Mucosa of rectum (tissue), 2 donors: ENCODE measurements at regions not wholly inside any gene's neighbourhood (a gene's known extent, or its start where the extent isn't known, plus 50 kb on each side); places are given as distances from the start of the nearest gene placed in this dataset.
"Not testable (repeated sequence)": the region's sequence is repeated elsewhere in the genome, so short reads cannot be mapped to it uniquely, and the experiment has no call there.

Experiments used
- H3K27ac ChIP-seq, 2 donors: one replicate each; pipeline ENCODE4 v1.7.0; 2013; ENCODE audit warnings: inconsistent platforms in 2 of 2, low read depth in 2 of 2, low read length in 2 of 2
- H3K27me3 ChIP-seq, 2 donors: one replicate each; pipeline ENCODE4 v1.7.0; 2013; ENCODE audit warnings: low read length in 2 of 2; ENCODE audit not compliant: control insufficient read depth in 2 of 2, insufficient read depth in 2 of 2
- H3K36me3 ChIP-seq, 2 donors: one replicate each; pipeline ENCODE4 v1.7.0; 2013; ENCODE audit warnings: low read length in 2 of 2; ENCODE audit not compliant: control insufficient read depth in 2 of 2, insufficient read depth in 2 of 2
- H3K4me1 ChIP-seq, 2 donors: one replicate each; pipeline ENCODE4 v1.7.0; 2013; ENCODE audit warnings: low read length in 2 of 2, mild to moderate bottlenecking in 1 of 2; ENCODE audit not compliant: control insufficient read depth in 2 of 2, insufficient read depth in 2 of 2
- H3K4me3 ChIP-seq, 2 donors: one replicate each; pipeline ENCODE4 v1.7.0; 2013; ENCODE audit warnings: low read length in 2 of 2
- H3K9ac ChIP-seq, 2 donors: one replicate each; pipeline ENCODE4 v1.7.0; 2013; ENCODE audit warnings: low read length in 2 of 2, low read depth in 1 of 2, mild to moderate bottlenecking in 1 of 2
- H3K9me3 ChIP-seq, 2 donors: one replicate each; pipeline ENCODE4 v1.7.0; 2013; ENCODE audit warnings: low read length in 2 of 2; ENCODE audit not compliant: control insufficient read depth in 2 of 2
- donor health status: healthy.
- donor health status: Normal muscosa, but diverticular disease.

DNA sequence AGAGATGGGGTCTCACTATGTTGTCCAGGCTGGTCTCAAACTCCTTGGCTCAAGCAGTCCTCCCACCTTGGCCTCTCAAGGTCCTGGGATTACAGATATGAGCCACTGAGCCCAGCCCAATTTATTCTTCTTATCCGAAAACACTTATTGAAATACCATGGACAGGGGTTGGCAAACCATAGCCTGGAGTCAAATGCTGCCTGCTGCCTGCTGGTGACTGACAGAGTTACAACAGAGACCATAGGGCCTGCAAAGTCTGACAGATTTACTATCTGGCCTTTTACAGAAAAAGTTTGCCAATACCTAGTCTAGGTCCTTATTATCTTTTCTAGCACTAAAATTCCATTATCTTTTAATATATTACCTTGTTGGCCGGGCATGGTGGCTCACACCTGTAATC lies 87.1 kb upstream of the ZNF281 start:
- Histone ChIP-seq H3K4me3 (no peak overlapping the region), H3K27ac (no peak overlapping the region), H3K27me3 (no peaks in the 10 kb centered on the region), H3K9me3 (no peaks in the 10 kb centered on the region), H3K36me3 (no peaks in the 10 kb centered on the region), H3K4me1 (no peaks in the 10 kb centered on the region), H3K9ac (no peak overlapping the region)

DNA sequence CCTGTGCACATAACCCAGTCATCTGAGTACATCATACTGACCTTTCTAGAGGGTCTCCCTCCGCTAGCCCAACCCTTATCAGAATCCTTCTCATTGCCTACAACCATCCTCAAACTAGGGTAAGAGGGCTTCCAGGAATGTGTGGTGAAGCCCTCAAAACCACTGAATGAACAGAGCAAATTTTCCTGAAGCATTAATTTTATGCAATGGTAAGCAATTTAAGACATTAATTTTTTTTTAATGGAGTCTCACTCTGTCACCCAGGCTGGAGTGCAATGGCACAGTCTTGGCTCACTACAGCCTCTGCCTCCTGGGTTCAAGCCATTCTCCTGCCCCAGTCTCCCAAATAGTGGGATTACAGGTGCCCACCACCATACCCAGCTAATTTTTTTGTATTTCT lies 86.1 kb upstream of the ZNF281 start:
- Histone ChIP-seq H3K27me3 (no peaks in the 10 kb centered on the region), H3K9ac (no peak overlapping the region), H3K36me3 (no peaks in the 10 kb centered on the region), H3K4me3 (no peak overlapping the region), H3K9me3 (no peaks in the 10 kb centered on the region), H3K27ac (no peak overlapping the region), H3K4me1 (no peaks in the 10 kb centered on the region)

DNA sequence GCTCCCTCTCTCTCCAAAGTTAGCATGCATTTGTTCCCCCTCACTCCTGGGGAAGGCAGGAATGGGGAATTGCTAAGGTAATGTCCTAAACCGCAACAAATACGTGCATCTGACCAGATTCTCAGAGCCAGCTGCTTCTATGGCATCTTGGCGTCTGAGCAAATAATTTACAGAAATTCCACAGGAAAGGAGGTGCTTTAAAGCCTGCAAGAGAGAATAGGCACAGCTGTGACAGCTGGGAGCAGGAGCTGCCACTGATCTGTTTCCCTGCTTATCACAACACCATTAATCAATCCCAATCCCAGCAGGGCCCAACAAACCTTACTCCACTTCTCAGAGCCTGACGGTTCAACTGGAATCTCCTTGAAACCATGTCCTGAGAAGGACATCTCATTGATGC lies 83.5 kb upstream of the ZNF281 start:
- Histone ChIP-seq H3K9me3 (no peaks in the 10 kb centered on the region), H3K36me3 (no peaks in the 10 kb centered on the region), H3K27ac (no peak overlapping the region), H3K9ac (no peak overlapping the region), H3K4me1 (no peaks in the 10 kb centered on the region), H3K27me3 (no peaks in the 10 kb centered on the region), H3K4me3 (no peak overlapping the region)

DNA sequence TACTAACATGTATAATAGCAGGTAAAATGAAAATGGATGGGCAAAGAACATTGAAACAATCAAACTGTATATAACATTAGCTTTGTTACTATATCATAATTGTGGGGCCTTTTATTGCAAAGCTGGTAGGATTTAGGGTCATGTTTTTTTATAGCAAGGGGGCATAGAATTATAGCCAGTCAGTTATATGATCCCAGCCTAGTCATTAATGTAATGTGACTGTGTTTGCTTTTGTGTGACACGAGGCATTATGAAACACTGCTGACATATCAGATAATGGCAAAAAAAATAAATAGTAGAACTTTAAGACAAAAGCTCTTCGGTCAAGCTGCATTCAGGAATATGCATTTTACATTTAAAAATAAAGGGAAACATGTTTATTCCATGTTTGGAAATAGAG lies 81.3 kb upstream of the ZNF281 start:
- no peak overlapping the region for H3K27ac ChIP-seq
- H3K9me3 ChIP-seq = no peaks in the 10 kb centered on the region
- no peaks in the 10 kb centered on the region for H3K27me3 ChIP-seq
- H3K36me3 ChIP-seq = no peaks in the 10 kb centered on the region
- H3K4me3 ChIP-seq = no peak overlapping the region
- H3K9ac ChIP-seq = no peak overlapping the region
- H3K4me1 ChIP-seq = no peaks in the 10 kb centered on the region

DNA sequence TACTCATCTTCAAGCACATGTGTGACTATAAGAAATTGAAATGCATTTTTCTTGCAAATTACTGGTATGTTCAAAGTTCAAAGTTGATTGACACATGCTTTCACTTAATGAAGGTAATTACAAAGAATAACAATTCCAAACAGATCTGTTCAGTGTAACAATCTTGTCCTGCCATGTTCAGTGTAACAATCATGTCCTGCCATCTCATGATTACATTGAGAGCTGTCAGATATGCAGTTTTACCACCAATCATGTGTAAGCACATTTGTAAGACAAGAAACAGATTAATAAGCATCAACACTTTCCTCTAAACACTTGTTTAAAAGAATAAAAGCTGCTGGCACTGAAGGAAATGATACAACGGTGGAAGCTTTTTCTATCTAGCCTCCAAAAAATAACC lies 80.3 kb upstream of the ZNF281 start:
- Histone ChIP-seq H3K4me3 (no peak overlapping the region), H3K9me3 (no peaks in the 10 kb centered on the region), H3K9ac (no peak overlapping the region), H3K4me1 (no peaks in the 10 kb centered on the region), H3K27ac (no peak overlapping the region), H3K27me3 (no peaks in the 10 kb centered on the region), H3K36me3 (no peaks in the 10 kb centered on the region)

DNA sequence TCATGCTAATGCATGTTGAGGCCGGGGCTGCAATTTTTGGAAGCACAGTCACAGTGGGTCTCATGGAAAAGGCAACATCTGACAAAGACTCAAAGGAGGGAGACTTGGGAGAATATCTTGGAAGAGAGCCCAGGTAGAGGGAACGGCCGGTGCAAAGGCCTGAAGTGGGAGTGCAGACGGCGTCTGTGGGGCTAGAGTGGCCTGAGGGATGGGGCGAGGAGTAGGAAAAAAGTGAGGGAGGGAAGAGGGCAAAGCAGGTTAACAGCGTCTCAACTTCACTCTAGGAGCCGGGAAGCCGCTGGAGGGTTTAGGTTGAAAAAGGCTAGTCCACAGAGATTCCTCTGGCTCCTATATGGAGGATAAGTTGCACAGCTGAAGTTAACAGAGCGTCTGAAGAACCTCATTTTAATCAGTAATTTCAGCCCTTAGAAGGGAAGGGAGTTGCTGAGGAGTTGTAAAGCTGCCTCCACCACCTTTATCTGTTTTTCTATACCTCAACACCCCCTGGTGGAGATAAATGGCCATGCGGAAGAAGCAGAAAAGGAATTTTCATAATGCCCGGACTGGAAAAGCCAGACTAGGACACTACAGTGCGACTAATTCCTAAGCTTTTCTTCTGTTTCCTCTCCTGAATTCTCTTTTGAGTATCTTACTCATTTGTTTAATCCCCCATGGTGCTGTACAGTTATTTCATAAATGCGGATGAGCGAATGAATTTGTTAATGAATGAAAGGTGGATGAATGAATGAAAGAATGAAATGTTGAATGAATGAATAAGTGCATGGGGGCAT lies 78.7 kb upstream of the ZNF281 start:
- no peak overlapping the region for H3K27ac ChIP-seq
- no peaks in the 10 kb centered on the region for H3K36me3 ChIP-seq
- no peaks in the 10 kb centered on the region for H3K4me1 ChIP-seq
- H3K9me3 ChIP-seq = no peaks in the 10 kb centered on the region
- no peaks in the 10 kb centered on the region for H3K27me3 ChIP-seq
- no peak overlapping the region for H3K9ac ChIP-seq
- peak overlapping the region in 1 of 2 donors; percentile 45 for H3K4me3 ChIP-seq

DNA sequence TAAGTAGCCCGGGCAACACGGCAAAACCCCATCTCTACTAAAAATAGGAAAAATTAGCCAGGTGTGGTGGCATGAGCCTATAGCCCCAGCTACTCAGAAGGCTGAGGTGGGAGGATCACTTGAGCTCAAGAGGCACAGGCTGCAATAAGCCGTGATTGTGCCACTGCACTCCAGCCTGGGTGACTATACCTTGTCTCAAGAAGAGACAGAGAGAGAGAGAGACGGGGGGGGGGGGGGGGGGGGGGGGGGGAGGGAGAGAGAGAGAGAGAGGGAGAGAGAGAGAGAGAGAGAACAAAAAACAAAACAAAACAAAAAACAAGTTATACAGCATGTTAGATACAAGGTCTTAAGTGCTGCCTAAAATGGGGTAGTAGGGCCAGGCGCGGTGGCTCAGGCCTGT lies 77.8 kb upstream of the ZNF281 start:
- Histone ChIP-seq H3K27me3 (no peaks in the 10 kb centered on the region), H3K9me3 (no peaks in the 10 kb centered on the region), H3K27ac (no peak overlapping the region), H3K4me3 (no peak overlapping the region), H3K9ac (no peak overlapping the region), H3K4me1 (no peaks in the 10 kb centered on the region), H3K36me3 (no peaks in the 10 kb centered on the region)

DNA sequence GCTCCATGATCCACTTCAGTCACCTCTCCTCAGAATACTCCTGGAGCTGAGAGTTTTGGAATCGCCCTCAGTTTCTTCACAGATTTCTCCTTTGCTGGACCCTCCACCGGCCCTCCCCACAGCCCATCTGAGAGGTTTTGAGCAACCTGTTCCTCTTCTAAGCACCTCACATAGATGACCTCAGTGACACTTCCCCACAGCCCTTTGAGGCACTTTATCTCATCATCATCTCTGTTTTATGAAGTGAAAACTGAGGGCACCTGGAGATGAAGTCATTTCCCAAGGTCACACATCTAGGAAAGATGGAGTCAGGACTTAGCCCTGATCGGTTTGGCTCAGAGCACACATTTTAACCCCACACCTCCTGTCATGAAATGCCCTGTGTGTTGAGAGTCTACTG lies 76.8 kb upstream of the ZNF281 start:
- H3K4me3 ChIP-seq = no peak overlapping the region
- no peaks in the 10 kb centered on the region for H3K9me3 ChIP-seq
- H3K27me3 ChIP-seq = no peaks in the 10 kb centered on the region
- no peak overlapping the region for H3K9ac ChIP-seq
- no peaks in the 10 kb centered on the region for H3K36me3 ChIP-seq
- H3K27ac ChIP-seq = no peak overlapping the region
- no peaks in the 10 kb centered on the region for H3K4me1 ChIP-seq

DNA sequence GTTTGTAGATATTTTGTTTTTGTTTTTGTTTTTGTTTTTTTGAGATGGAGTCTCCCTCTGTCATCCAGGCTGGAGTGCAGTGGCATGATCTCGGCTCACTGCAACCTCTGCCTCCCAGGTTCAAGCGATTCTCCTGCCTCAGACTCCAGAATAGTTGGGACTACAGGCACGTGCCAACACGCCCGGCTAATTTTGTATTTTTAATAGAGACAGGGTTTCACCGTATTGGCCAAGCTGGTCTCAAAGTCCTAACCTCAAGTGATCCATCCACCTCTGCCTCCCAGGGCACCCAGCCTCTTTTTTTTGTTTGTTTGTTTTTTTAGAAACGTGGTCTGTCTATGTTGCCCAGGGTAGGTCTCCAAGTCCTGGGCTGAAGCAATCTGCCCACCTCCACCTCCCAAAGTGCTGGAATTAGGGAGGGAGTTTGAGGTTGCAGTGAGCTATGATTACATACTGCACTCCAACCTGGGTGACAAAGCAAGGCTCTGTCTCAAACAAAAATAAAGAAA lies 74.7 kb upstream of the ZNF281 start:
- not testable (repeated sequence) for H3K4me1 ChIP-seq, H3K36me3 ChIP-seq, H3K27me3 ChIP-seq, H3K27ac ChIP-seq, H3K4me3 ChIP-seq, H3K9ac ChIP-seq, H3K9me3 ChIP-seq

DNA sequence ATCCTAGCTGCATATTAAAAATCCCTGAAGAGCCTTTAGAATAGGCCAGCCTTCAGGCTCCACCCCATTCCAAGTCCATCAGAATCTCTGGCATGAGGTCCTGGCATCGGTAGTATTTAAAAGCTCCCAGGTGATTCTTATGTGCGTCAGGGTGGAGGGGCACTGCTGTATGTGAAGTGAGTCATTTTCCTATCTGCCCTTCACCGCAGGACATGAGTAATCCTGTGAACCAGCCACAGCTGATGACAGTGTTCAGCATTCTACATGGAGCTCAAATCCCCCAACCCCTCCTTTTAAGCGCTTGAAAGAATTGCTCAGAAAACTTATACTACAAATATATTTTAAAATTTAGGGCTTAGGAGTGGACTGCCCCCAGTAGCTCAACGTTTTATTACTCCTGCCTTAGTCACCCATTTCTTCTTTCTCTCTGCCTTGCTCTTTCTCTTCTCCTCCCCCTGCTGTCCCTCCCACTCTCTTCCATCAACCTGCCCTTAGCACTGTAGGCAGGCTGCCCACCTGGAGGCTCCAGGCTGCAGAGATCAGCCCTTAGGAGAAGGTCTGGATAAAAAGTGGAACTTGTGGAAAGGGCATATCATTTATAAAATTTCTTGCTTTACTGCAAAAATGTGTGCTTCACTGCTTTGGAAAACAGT lies 73.8 kb upstream of the ZNF281 start:
- Histone ChIP-seq H3K9ac (no peak overlapping the region), H3K27me3 (no peaks in the 10 kb centered on the region), H3K9me3 (no peaks in the 10 kb centered on the region), H3K27ac (no peak overlapping the region), H3K4me1 (no peaks in the 10 kb centered on the region), H3K36me3 (no peaks in the 10 kb centered on the region), H3K4me3 (no peak overlapping the region)
